HL-60 (cell line): ENCODE measurements at regions not wholly inside any gene's neighbourhood (a gene's known extent, or its start where the extent isn't known, plus 50 kb on each side); places are given as distances from the start of the nearest gene placed in this dataset.

Experiments used
- POLR2AphosphoS5 ChIP-seq: IDR thresholded peaks from 2 replicates; pipeline ENCODE4 v1.6.1; 2012; ENCODE audit warnings: low read depth
- SPI1 ChIP-seq: IDR thresholded peaks from 2 replicates; pipeline ENCODE4 v1.6.1; 2012; ENCODE audit warnings: low read depth, mild to moderate bottlenecking, borderline replicate concordance
- TF ChIP-seq, protein P1 (sequence below): IDR thresholded peaks from one replicate; pipeline ENCODE4 v1.5.1; 2011; ENCODE audit warnings: low read length, control low read depth, inconsistent platforms; ENCODE audit not compliant: insufficient read depth

DNA sequence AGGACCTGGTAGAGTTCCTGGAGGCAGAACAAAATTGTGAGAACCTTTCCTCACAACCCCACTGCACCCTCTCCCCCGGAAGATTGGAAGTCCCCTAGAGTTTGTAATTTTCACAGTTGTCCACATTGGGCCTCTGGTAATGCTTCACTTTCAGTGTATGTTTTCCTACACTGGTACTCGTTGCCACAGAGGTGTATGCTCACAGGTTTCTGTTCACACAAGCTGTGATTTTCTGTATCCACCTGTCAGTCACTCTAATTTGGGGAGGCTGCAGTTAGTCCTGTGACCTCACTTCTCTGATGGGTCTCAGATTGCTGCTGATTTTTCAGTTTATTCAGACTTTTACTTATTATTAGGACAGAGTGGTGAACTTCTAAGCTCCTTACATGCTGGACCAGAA, 66.4 kb upstream of the BMP4 start:
- TF ChIP-seq, protein P1, sequence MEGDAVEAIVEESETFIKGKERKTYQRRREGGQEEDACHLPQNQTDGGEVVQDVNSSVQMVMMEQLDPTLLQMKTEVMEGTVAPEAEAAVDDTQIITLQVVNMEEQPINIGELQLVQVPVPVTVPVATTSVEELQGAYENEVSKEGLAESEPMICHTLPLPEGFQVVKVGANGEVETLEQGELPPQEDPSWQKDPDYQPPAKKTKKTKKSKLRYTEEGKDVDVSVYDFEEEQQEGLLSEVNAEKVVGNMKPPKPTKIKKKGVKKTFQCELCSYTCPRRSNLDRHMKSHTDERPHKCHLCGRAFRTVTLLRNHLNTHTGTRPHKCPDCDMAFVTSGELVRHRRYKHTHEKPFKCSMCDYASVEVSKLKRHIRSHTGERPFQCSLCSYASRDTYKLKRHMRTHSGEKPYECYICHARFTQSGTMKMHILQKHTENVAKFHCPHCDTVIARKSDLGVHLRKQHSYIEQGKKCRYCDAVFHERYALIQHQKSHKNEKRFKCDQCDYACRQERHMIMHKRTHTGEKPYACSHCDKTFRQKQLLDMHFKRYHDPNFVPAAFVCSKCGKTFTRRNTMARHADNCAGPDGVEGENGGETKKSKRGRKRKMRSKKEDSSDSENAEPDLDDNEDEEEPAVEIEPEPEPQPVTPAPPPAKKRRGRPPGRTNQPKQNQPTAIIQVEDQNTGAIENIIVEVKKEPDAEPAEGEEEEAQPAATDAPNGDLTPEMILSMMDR: no peak
- TF ChIP-seq SPI1 (no peak), POLR2AphosphoS5 (no peak)
